ENCODE measurements at regions not wholly inside any gene's neighbourhood (a gene's known extent, or its start where the extent isn't known, plus 50 kb on each side); places are given as distances from the start of the nearest gene placed in this dataset.

GRCh38 chr15:36392676-36393266 lies 186.7 kb upstream of the CDIN1 start:
- no peaks in the 10 kb centered on the region for H3K9me3 ChIP-seq (replicated peaks; ENCODE audit: control insufficient read depth, low read depth, low read length)
- no peaks in the 10 kb centered on the region for H3K27me3 ChIP-seq (ENCODE audit: control insufficient read depth, insufficient read depth, low read length)
- no peak for DNase-seq
- no peaks in the 10 kb centered on the region for H3K4me1 ChIP-seq (ENCODE audit: control insufficient read depth, insufficient read depth, low read length)
- 54% methylated on average over 2 of the region's 4 CpGs for WGBS (ENCODE audit: insufficient coverage)
- no peak overlapping the region for H3K27ac ChIP-seq (ENCODE audit: low read length)
- no peaks in the 10 kb centered on the region for H3K36me3 ChIP-seq (ENCODE audit: control insufficient read depth, insufficient read depth, low read length)
- no peak overlapping the region for H3K4me3 ChIP-seq (ENCODE audit: low read length)

GRCh38 chr15:36398212-36398611 lies 181.2 kb upstream of the CDIN1 start:
- Histone ChIP-seq H3K36me3 (ENCODE audit: control insufficient read depth, insufficient read depth, low read length) (no peaks in the 10 kb centered on the region), H3K4me3 (ENCODE audit: low read length) (no peak overlapping the region), H3K27me3 (ENCODE audit: control insufficient read depth, insufficient read depth, low read length) (no peaks in the 10 kb centered on the region), H3K27ac (ENCODE audit: low read length) (no peak overlapping the region), H3K4me1 (ENCODE audit: control insufficient read depth, insufficient read depth, low read length) (no peaks in the 10 kb centered on the region), H3K9me3 (replicated peaks; ENCODE audit: control insufficient read depth, low read depth, low read length) (no peaks in the 10 kb centered on the region)
- no peak for DNase-seq
- no CpG with 5 or more reads among the region's 3 CpGs for WGBS (ENCODE audit: insufficient coverage)

- 79% methylated on average over 8 of the region's 9 CpGs for WGBS (ENCODE audit: insufficient coverage)
- no peak for DNase-seq
Observed at GRCh38 chr15:36399276-36399675, 180.2 kb upstream of the CDIN1 start.

GRCh38 chr15:36400936-36401585 lies 178.4 kb upstream of the CDIN1 start:
- no peak overlapping the region for H3K27ac ChIP-seq (ENCODE audit: low read length)
- no peaks in the 10 kb centered on the region for H3K4me1 ChIP-seq (ENCODE audit: control insufficient read depth, insufficient read depth, low read length)
- no peak overlapping the region for H3K4me3 ChIP-seq (ENCODE audit: low read length)
- no peaks in the 10 kb centered on the region for H3K27me3 ChIP-seq (ENCODE audit: control insufficient read depth, insufficient read depth, low read length)
- no peaks in the 10 kb centered on the region for H3K9me3 ChIP-seq (replicated peaks; ENCODE audit: control insufficient read depth, low read depth, low read length)
- no peaks in the 10 kb centered on the region for H3K36me3 ChIP-seq (ENCODE audit: control insufficient read depth, insufficient read depth, low read length)
- WGBS (ENCODE audit: insufficient coverage): no CpG with 5 or more reads among the region's 3 CpGs
- DNase-seq: no peak

More at GRCh38 chr15:36399276-36399675, 180.2 kb upstream of the CDIN1 start:
- Histone ChIP-seq H3K4me1 (ENCODE audit: control insufficient read depth, insufficient read depth, low read length) (no peaks in the 10 kb centered on the region), H3K4me3 (ENCODE audit: low read length) (no peak overlapping the region), H3K9me3 (replicated peaks; ENCODE audit: control insufficient read depth, low read depth, low read length) (no peaks in the 10 kb centered on the region), H3K36me3 (ENCODE audit: control insufficient read depth, insufficient read depth, low read length) (no peaks in the 10 kb centered on the region), H3K27ac (ENCODE audit: low read length) (no peak overlapping the region), H3K27me3 (ENCODE audit: control insufficient read depth, insufficient read depth, low read length) (no peaks in the 10 kb centered on the region)

GRCh38 chr15:36401586-36401966 lies 177.8 kb upstream of the CDIN1 start:
- no CpG with 5 or more reads among the region's 3 CpGs for WGBS (ENCODE audit: insufficient coverage)
- Histone ChIP-seq H3K27ac (ENCODE audit: low read length) (no peak overlapping the region), H3K36me3 (ENCODE audit: control insufficient read depth, insufficient read depth, low read length) (no peaks in the 10 kb centered on the region), H3K4me3 (ENCODE audit: low read length) (no peak overlapping the region), H3K27me3 (ENCODE audit: control insufficient read depth, insufficient read depth, low read length) (no peaks in the 10 kb centered on the region), H3K4me1 (ENCODE audit: control insufficient read depth, insufficient read depth, low read length) (no peaks in the 10 kb centered on the region), H3K9me3 (replicated peaks; ENCODE audit: control insufficient read depth, low read depth, low read length) (no peaks in the 10 kb centered on the region)
- no peak for DNase-seq

GRCh38 chr15:36403351-36403750 lies 176.1 kb upstream of the CDIN1 start:
- H3K27ac ChIP-seq (ENCODE audit: low read length): no peak overlapping the region
- no peaks in the 10 kb centered on the region for H3K4me1 ChIP-seq (ENCODE audit: control insufficient read depth, insufficient read depth, low read length)
- WGBS (ENCODE audit: insufficient coverage): 50% methylated on average over 2 of the region's 5 CpGs
- H3K4me3 ChIP-seq (ENCODE audit: low read length): no peak overlapping the region
- no peaks in the 10 kb centered on the region for H3K27me3 ChIP-seq (ENCODE audit: control insufficient read depth, insufficient read depth, low read length)
- no peak for DNase-seq
- no peaks in the 10 kb centered on the region for H3K36me3 ChIP-seq (ENCODE audit: control insufficient read depth, insufficient read depth, low read length)
- H3K9me3 ChIP-seq (replicated peaks; ENCODE audit: control insufficient read depth, low read depth, low read length): no peaks in the 10 kb centered on the region

GRCh38 chr15:36406366-36406765 lies 173.1 kb upstream of the CDIN1 start:
- no peaks in the 10 kb centered on the region for H3K9me3 ChIP-seq (replicated peaks; ENCODE audit: control insufficient read depth, low read depth, low read length)
- no CpG with 5 or more reads among the region's 3 CpGs for WGBS (ENCODE audit: insufficient coverage)
- DNase-seq: no peak
- H3K4me3 ChIP-seq (ENCODE audit: low read length): no peak overlapping the region
- no peaks in the 10 kb centered on the region for H3K36me3 ChIP-seq (ENCODE audit: control insufficient read depth, insufficient read depth, low read length)
- no peaks in the 10 kb centered on the region for H3K27me3 ChIP-seq (ENCODE audit: control insufficient read depth, insufficient read depth, low read length)
- no peak overlapping the region for H3K27ac ChIP-seq (ENCODE audit: low read length)
- H3K4me1 ChIP-seq (ENCODE audit: control insufficient read depth, insufficient read depth, low read length): no peaks in the 10 kb centered on the region

GRCh38 chr15:36406911-36407310 lies 172.5 kb upstream of the CDIN1 start:
- no CpG with 5 or more reads among the region's 3 CpGs for WGBS (ENCODE audit: insufficient coverage)
- Histone ChIP-seq H3K27ac (ENCODE audit: low read length) (no peak overlapping the region), H3K4me1 (ENCODE audit: control insufficient read depth, insufficient read depth, low read length) (no peaks in the 10 kb centered on the region), H3K27me3 (ENCODE audit: control insufficient read depth, insufficient read depth, low read length) (no peaks in the 10 kb centered on the region), H3K9me3 (replicated peaks; ENCODE audit: control insufficient read depth, low read depth, low read length) (no peaks in the 10 kb centered on the region), H3K36me3 (ENCODE audit: control insufficient read depth, insufficient read depth, low read length) (no peaks in the 10 kb centered on the region), H3K4me3 (ENCODE audit: low read length) (no peak overlapping the region)
- DNase-seq: no peak

- H3K27ac ChIP-seq (ENCODE audit: low read length): no peak overlapping the region
- no peak for DNase-seq
- H3K27me3 ChIP-seq (ENCODE audit: control insufficient read depth, insufficient read depth, low read length): no peaks in the 10 kb centered on the region
- H3K4me1 ChIP-seq (ENCODE audit: control insufficient read depth, insufficient read depth, low read length): no peaks in the 10 kb centered on the region
- no peak overlapping the region for H3K4me3 ChIP-seq (ENCODE audit: low read length)
- H3K36me3 ChIP-seq (ENCODE audit: control insufficient read depth, insufficient read depth, low read length): no peaks in the 10 kb centered on the region
- 27% methylated on average over 4 of the region's 4 CpGs for WGBS (ENCODE audit: insufficient coverage)
- no peaks in the 10 kb centered on the region for H3K9me3 ChIP-seq (replicated peaks; ENCODE audit: control insufficient read depth, low read depth, low read length)
Observed at GRCh38 chr15:36407647-36408046, 171.8 kb upstream of the CDIN1 start.

GRCh38 chr15:36409819-36410218 lies 169.6 kb upstream of the CDIN1 start:
- DNase-seq: no peak
- 96% methylated on average over 5 of the region's 6 CpGs for WGBS (ENCODE audit: insufficient coverage)

GRCh38 chr15:36414670-36415069 lies 164.8 kb upstream of the CDIN1 start:
- DNase-seq: no peak
- WGBS (ENCODE audit: insufficient coverage): 83% methylated on average over 5 of the region's 5 CpGs
- H3K9me3 ChIP-seq (replicated peaks; ENCODE audit: control insufficient read depth, low read depth, low read length): no peaks in the 10 kb centered on the region
- H3K27me3 ChIP-seq (ENCODE audit: control insufficient read depth, insufficient read depth, low read length): no peaks in the 10 kb centered on the region
- H3K4me1 ChIP-seq (ENCODE audit: control insufficient read depth, insufficient read depth, low read length): no peaks in the 10 kb centered on the region
- H3K27ac ChIP-seq (ENCODE audit: low read length): no peak overlapping the region
- H3K4me3 ChIP-seq (ENCODE audit: low read length): no peak overlapping the region
- H3K36me3 ChIP-seq (ENCODE audit: control insufficient read depth, insufficient read depth, low read length): no peaks in the 10 kb centered on the region

More at GRCh38 chr15:36409819-36410218, 169.6 kb upstream of the CDIN1 start:
- H3K27ac ChIP-seq (ENCODE audit: low read length): no peak overlapping the region
- H3K36me3 ChIP-seq (ENCODE audit: control insufficient read depth, insufficient read depth, low read length): no peaks in the 10 kb centered on the region
- no peaks in the 10 kb centered on the region for H3K4me1 ChIP-seq (ENCODE audit: control insufficient read depth, insufficient read depth, low read length)
- no peaks in the 10 kb centered on the region for H3K27me3 ChIP-seq (ENCODE audit: control insufficient read depth, insufficient read depth, low read length)
- H3K9me3 ChIP-seq (replicated peaks; ENCODE audit: control insufficient read depth, low read depth, low read length): no peaks in the 10 kb centered on the region
- no peak overlapping the region for H3K4me3 ChIP-seq (ENCODE audit: low read length)

Measured in muscle of leg (tissue), 3 donors.